ENCODE measurements at regions not wholly inside any gene's neighbourhood (a gene's known extent, or its start where the extent isn't known, plus 50 kb on each side); places are given as distances from the start of the nearest gene placed in this dataset.
A peak's percentile ranks its signal among the peaks of the same experiment; 100 is the strongest.

DNA sequence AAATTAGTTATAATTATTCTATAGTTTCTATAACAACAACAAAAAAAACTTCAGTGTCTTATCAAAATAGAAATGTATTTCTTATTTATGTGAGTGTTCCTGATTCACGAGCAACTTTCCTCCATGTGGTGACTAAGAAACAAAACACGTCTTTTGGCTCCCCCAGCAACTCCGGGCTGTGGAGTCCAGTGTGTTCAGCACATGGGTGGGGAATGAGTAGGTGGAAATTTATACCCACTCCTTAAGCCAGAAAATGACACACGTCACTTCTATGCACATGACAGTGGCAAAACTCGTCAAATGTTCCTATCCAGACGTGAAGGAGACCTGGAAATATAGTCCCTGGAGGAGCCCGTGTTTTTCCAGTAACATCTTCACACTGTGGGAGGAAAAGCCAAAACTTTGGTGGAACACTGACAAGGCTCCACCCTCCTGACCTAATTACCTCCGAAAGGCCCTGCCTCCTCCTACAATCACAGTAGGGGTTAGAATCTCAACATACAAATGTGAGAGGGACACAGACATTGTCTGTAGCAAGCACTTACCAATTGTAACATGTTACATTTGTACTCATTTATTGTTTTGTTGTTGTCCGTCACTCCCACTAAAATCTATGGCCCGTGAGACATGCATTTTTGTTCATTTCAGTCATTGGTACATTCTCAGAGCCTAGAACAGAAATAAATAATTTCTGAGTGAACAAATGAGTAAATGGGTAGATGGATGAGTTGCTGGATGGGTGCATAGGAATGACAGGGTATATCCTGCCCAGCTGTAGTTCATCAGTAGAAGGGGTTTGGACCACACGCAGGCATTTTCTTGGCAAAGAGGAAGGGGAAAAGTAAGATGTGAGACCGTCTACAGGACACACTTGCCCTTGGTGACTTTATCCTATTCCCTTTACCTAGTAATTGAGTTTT is 605.8 kb upstream of the TENM3 start:
- Histone ChIP-seq H3K9ac (ENCODE audit: low read length) (no peak overlapping the region), H2AK5ac (ENCODE audit: low read length) (no peak overlapping the region), H3K27ac (ENCODE audit: low read depth, low read length) (no peak overlapping the region), H3K4me2 (ENCODE audit: low read length) (no peak overlapping the region), H3K79me1 (ENCODE audit: low read length) (no peaks in the 10 kb centered on the region), H3K9me3 (ENCODE audit: insufficient read depth, low read depth, low read length) (no peaks in the 10 kb centered on the region), H3K23ac (ENCODE audit: low read length) (no peak overlapping the region), H3K18ac (ENCODE audit: low read length) (no peak overlapping the region), H3K14ac (ENCODE audit: low read length) (no peak overlapping the region), H3K4me1 (ENCODE audit: control insufficient read depth in 1 of 2, insufficient read depth in 2 of 2, low read length in 2 of 2) (no peaks in the 10 kb centered on the region), H4K8ac (ENCODE audit: low read depth, low read length) (no peak overlapping the region), H2BK12ac (ENCODE audit: low read length) (no peak overlapping the region), H3K4me3 (ENCODE audit: low read depth, low read length) (no peak overlapping the region), H3K36me3 (ENCODE audit: control insufficient read depth in 1 of 2, insufficient read depth in 2 of 2, low read length in 2 of 2) (no peaks in the 10 kb centered on the region), H2BK5ac (ENCODE audit: low read depth, low read length, poor library complexity) (no peak overlapping the region), H4K12ac (ENCODE audit: low read depth, low read length) (no peak overlapping the region), H2BK120ac (ENCODE audit: insufficient read depth, low read length, poor library complexity) (no peak overlapping the region), H2AFZ (ENCODE audit: insufficient read depth, low read length, poor library complexity) (no peak overlapping the region), H3K4ac (ENCODE audit: low read depth, low read length) (no peak overlapping the region), H4K91ac (ENCODE audit: low read depth, low read length) (no peak overlapping the region), H3K79me2 (ENCODE audit: control insufficient read depth, insufficient read depth, low read length, poor library complexity) (no peaks in the 10 kb centered on the region), H3K27me3 (ENCODE audit: insufficient read depth, low read length) (no peaks in the 10 kb centered on the region)
- WGBS (ENCODE audit: extremely low coverage, insufficient coverage, insufficient read length) = no CpG with 5 or more reads among the region's 12 CpGs
- DNase-seq = no peak

DNA sequence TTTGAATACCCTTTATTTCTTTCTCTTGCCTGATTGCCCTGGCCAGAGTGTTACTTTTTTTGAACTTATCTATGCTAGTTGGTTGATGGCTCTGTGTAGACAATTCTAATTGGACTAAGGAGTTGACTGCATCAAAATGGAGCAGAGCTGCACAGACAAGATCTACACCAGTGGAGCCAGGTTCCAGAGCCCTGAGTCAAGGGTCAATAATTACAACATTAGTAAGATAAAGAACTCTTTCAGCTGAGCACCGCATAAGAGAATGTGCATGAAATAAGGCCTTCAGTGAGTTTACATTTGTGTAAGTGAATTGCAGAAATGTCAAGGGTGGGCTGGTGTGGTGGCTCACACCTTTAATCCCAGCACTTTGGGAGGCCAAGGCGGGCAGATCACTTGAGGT is 599.7 kb upstream of the TENM3 start:
- Histone ChIP-seq H2BK120ac (ENCODE audit: insufficient read depth, low read length, poor library complexity) (no peak overlapping the region), H3K14ac (ENCODE audit: low read length) (no peak overlapping the region), H3K4me3 (ENCODE audit: low read depth, low read length) (no peak overlapping the region), H3K4me2 (ENCODE audit: low read length) (no peak overlapping the region), H3K79me2 (ENCODE audit: control insufficient read depth, insufficient read depth, low read length, poor library complexity) (no peaks in the 10 kb centered on the region), H3K9ac (ENCODE audit: low read length) (no peak overlapping the region), H3K79me1 (ENCODE audit: low read length) (no peaks in the 10 kb centered on the region), H2AFZ (ENCODE audit: insufficient read depth, low read length, poor library complexity) (no peak overlapping the region), H3K23ac (ENCODE audit: low read length) (no peak overlapping the region), H3K4me1 (ENCODE audit: control insufficient read depth in 1 of 2, insufficient read depth in 2 of 2, low read length in 2 of 2) (no peaks in the 10 kb centered on the region), H3K9me3 (ENCODE audit: insufficient read depth, low read depth, low read length) (no peaks in the 10 kb centered on the region), H2BK5ac (ENCODE audit: low read depth, low read length, poor library complexity) (no peak overlapping the region), H3K4ac (ENCODE audit: low read depth, low read length) (no peak overlapping the region), H4K91ac (ENCODE audit: low read depth, low read length) (no peak overlapping the region), H2BK12ac (ENCODE audit: low read length) (no peak overlapping the region), H3K18ac (ENCODE audit: low read length) (no peak overlapping the region), H4K8ac (ENCODE audit: low read depth, low read length) (no peak overlapping the region), H3K36me3 (ENCODE audit: control insufficient read depth in 1 of 2, insufficient read depth in 2 of 2, low read length in 2 of 2) (no peaks in the 10 kb centered on the region), H3K27ac (ENCODE audit: low read depth, low read length) (no peak overlapping the region), H4K12ac (ENCODE audit: low read depth, low read length) (no peak overlapping the region), H3K27me3 (ENCODE audit: insufficient read depth, low read length) (no peaks in the 10 kb centered on the region), H2AK5ac (ENCODE audit: low read length) (no peak overlapping the region)
- WGBS (ENCODE audit: extremely low coverage, insufficient coverage, insufficient read length) = no CpG with 5 or more reads among the region's 2 CpGs
- DNase-seq = peak; percentile 52 to 86

DNA sequence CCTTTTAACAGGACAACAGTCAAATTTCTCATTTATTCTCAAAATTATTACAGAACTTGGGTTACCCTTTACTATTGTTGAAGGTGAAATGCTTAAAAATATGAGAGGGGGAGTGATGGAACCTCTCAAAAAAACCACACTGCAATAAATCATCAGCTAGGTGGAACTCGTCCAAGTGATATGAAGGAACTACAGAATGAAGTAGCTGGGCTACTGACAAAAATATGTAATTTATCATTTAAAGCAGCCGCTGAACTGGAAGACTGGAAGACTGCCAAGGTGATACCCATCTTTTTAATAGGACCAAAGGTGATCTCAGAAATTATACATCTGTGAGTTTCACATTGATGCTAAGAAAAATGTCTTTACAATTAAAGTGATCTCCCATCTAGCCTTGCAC is 597.7 kb upstream of the TENM3 start:
- H3K18ac ChIP-seq (ENCODE audit: low read length) = no peak overlapping the region
- H3K23ac ChIP-seq (ENCODE audit: low read length) = no peak overlapping the region
- no peaks in the 10 kb centered on the region for H3K79me2 ChIP-seq (ENCODE audit: control insufficient read depth, insufficient read depth, low read length, poor library complexity)
- no peak overlapping the region for H2BK120ac ChIP-seq (ENCODE audit: insufficient read depth, low read length, poor library complexity)
- no peak overlapping the region for H3K9ac ChIP-seq (ENCODE audit: low read length)
- no peak overlapping the region for H3K4me3 ChIP-seq (ENCODE audit: low read depth, low read length)
- no peak overlapping the region for H4K12ac ChIP-seq (ENCODE audit: low read depth, low read length)
- no peaks in the 10 kb centered on the region for H3K36me3 ChIP-seq (ENCODE audit: control insufficient read depth in 1 of 2, insufficient read depth in 2 of 2, low read length in 2 of 2)
- H3K4ac ChIP-seq (ENCODE audit: low read depth, low read length) = no peak overlapping the region
- H3K14ac ChIP-seq (ENCODE audit: low read length) = no peak overlapping the region
- WGBS (ENCODE audit: extremely low coverage, insufficient coverage, insufficient read length) = no CpG with 5 or more reads among the region's 2 CpGs
- no peak overlapping the region for H2AK5ac ChIP-seq (ENCODE audit: low read length)
- no peak overlapping the region for H2BK5ac ChIP-seq (ENCODE audit: low read depth, low read length, poor library complexity)
- H3K27ac ChIP-seq (ENCODE audit: low read depth, low read length) = no peak overlapping the region
- no peak overlapping the region for H4K91ac ChIP-seq (ENCODE audit: low read depth, low read length)
- H4K8ac ChIP-seq (ENCODE audit: low read depth, low read length) = no peak overlapping the region
- no peaks in the 10 kb centered on the region for H3K27me3 ChIP-seq (ENCODE audit: insufficient read depth, low read length)
- H3K79me1 ChIP-seq (ENCODE audit: low read length) = no peaks in the 10 kb centered on the region
- no peak overlapping the region for H2AFZ ChIP-seq (ENCODE audit: insufficient read depth, low read length, poor library complexity)
- H3K9me3 ChIP-seq (ENCODE audit: insufficient read depth, low read depth, low read length) = no peaks in the 10 kb centered on the region
- no peaks in the 10 kb centered on the region for H3K4me1 ChIP-seq (ENCODE audit: control insufficient read depth in 1 of 2, insufficient read depth in 2 of 2, low read length in 2 of 2)
- H3K4me2 ChIP-seq (ENCODE audit: low read length) = no peak overlapping the region
- no peak for DNase-seq
- no peak overlapping the region for H2BK12ac ChIP-seq (ENCODE audit: low read length)

DNA sequence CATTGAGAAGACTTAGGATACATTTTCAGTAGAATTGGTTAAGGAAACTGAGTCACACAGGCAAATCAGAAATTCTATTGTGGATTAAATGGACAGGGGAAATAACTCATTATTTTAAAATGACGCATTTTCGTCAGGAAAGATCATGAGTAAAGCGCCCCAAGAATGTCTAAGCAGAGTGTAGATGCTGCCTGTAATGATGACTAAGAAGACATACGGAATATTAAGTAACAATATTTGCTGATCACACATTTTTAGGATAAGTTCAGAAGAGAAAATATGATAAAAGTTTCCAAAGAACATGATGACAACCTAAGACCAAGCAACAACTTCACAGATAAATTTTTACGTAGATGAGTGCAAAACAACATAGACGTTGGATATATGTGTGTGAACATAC is 596.3 kb upstream of the TENM3 start:
- Histone ChIP-seq H3K9ac (ENCODE audit: low read length) (no peak overlapping the region), H2AK5ac (ENCODE audit: low read length) (no peak overlapping the region), H2BK12ac (ENCODE audit: low read length) (no peak overlapping the region), H3K27ac (ENCODE audit: low read depth, low read length) (no peak overlapping the region), H3K4me1 (ENCODE audit: control insufficient read depth in 1 of 2, insufficient read depth in 2 of 2, low read length in 2 of 2) (no peaks in the 10 kb centered on the region), H2BK5ac (ENCODE audit: low read depth, low read length, poor library complexity) (no peak overlapping the region), H3K9me3 (ENCODE audit: insufficient read depth, low read depth, low read length) (no peaks in the 10 kb centered on the region), H4K8ac (ENCODE audit: low read depth, low read length) (no peak overlapping the region), H3K27me3 (ENCODE audit: insufficient read depth, low read length) (no peaks in the 10 kb centered on the region), H3K79me2 (ENCODE audit: control insufficient read depth, insufficient read depth, low read length, poor library complexity) (no peaks in the 10 kb centered on the region), H2AFZ (ENCODE audit: insufficient read depth, low read length, poor library complexity) (no peak overlapping the region), H3K4me3 (ENCODE audit: low read depth, low read length) (no peak overlapping the region), H4K12ac (ENCODE audit: low read depth, low read length) (no peak overlapping the region), H2BK120ac (ENCODE audit: insufficient read depth, low read length, poor library complexity) (no peak overlapping the region), H3K4ac (ENCODE audit: low read depth, low read length) (no peak overlapping the region), H3K23ac (ENCODE audit: low read length) (no peak overlapping the region), H3K79me1 (ENCODE audit: low read length) (no peaks in the 10 kb centered on the region), H3K4me2 (ENCODE audit: low read length) (no peak overlapping the region), H3K18ac (ENCODE audit: low read length) (no peak overlapping the region), H4K91ac (ENCODE audit: low read depth, low read length) (no peak overlapping the region), H3K14ac (ENCODE audit: low read length) (no peak overlapping the region), H3K36me3 (ENCODE audit: control insufficient read depth in 1 of 2, insufficient read depth in 2 of 2, low read length in 2 of 2) (no peaks in the 10 kb centered on the region)
- no peak for DNase-seq
- WGBS (ENCODE audit: extremely low coverage, insufficient coverage, insufficient read length) = no CpG with 5 or more reads among the region's 6 CpGs
